A673 (cell line): ENCODE measurements at regions not wholly inside any gene's neighbourhood (a gene's known extent, or its start where the extent isn't known, plus 50 kb on each side); places are given as distances from the start of the nearest gene placed in this dataset.

Source experiments
- BruUV-seq: library from RNA; stranded (reverse); fragments of 400-500 nt; replicated peaks from 2 replicates; lab custom pipeline; 2021; lab: Mats Ljungman, UMichigan
- CTCF ChIA-PET: fragments of 300-600 bp; sonication (Branson Sonifier 250); formaldehyde crosslinking; loops from one replicate; lab custom pipeline; 2022; ENCODE audit warnings: antibody characterized with exemption; lab: Charles Lee
- POLR2A ChIA-PET: fragments of 300-600 bp; sonication (Branson Sonifier 250); formaldehyde crosslinking; loops from one replicate; lab custom pipeline; 2022; ENCODE audit warnings: antibody characterized with exemption; ENCODE audit not compliant: low non-redundant PET; lab: Charles Lee
- DNase-seq: peaks from one replicate; pipeline ENCODE4 v3.0.0-alpha.2; 2015; ENCODE audit warnings: low spot score
- H3K27ac ChIP-seq: fragments of 200-600 bp; sonication (generic); 2 replicates; pipeline ENCODE4 v1.5.1; 2016; ENCODE audit warnings: mixed run types, low read depth, mild to moderate bottlenecking, mixed read lengths, antibody characterized with exemption, low read length; ENCODE audit not compliant: poor library complexity, severe bottlenecking
- H3K27me3 ChIP-seq: fragments of 200-600 bp; sonication (generic); replicated peaks from 2 replicates; pipeline ENCODE4 v1.6.1; 2017; ENCODE audit warnings: mixed run types, low read depth, mild to moderate bottlenecking, mixed read lengths, antibody characterized with exemption, low read length; ENCODE audit not compliant: insufficient read depth, poor library complexity
- H3K36me3 ChIP-seq: fragments of 200-600 bp; sonication (generic); 2 replicates; pipeline ENCODE4 v1.6.1; 2016; ENCODE audit warnings: mixed run types, mild to moderate bottlenecking, mixed read lengths, antibody characterized with exemption, low read length; ENCODE audit not compliant: insufficient read depth, poor library complexity, severe bottlenecking
- H3K4me1 ChIP-seq: fragments of 200-600 bp; sonication (generic); 2 replicates; pipeline ENCODE4 v1.6.1; 2017; ENCODE audit warnings: mixed run types, mild to moderate bottlenecking, mixed read lengths, antibody characterized with exemption, low read length; ENCODE audit not compliant: insufficient read depth, poor library complexity, severe bottlenecking
- H3K4me3 ChIP-seq: fragments of 200-600 bp; sonication (generic); 2 replicates; pipeline ENCODE4 v1.5.1; 2016; ENCODE audit warnings: low read depth, mixed run types, mild to moderate bottlenecking, mixed read lengths, low read length; ENCODE audit not compliant: poor library complexity, severe bottlenecking
- H3K9me3 ChIP-seq: fragments of 200-600 bp; sonication (generic); 2 replicates; pipeline ENCODE4 v1.6.1; 2016; ENCODE audit warnings: mixed run types, low read depth, mild to moderate bottlenecking, mixed read lengths, antibody characterized with exemption, low read length; ENCODE audit not compliant: poor library complexity, severe bottlenecking
- CTCF ChIP-seq: fragments of 300-800, 200-600 bp; sonication (generic); conservative IDR thresholded peaks from 2 replicates; pipeline ENCODE4 v1.5.1; 2017; ENCODE audit warnings: low read depth, mild to moderate bottlenecking, antibody characterized with exemption, low read length, moderate library complexity, mixed read lengths
- EZH2 ChIP-seq: fragments of 200-600 bp; sonication (generic); IDR thresholded peaks from 2 replicates; pipeline ENCODE4 v1.6.1; 2017; ENCODE audit warnings: borderline replicate concordance, low read depth, mild to moderate bottlenecking, mixed read lengths, antibody characterized with exemption, low read length; ENCODE audit not compliant: poor library complexity, severe bottlenecking
- intact Hi-C: fragments of 100-400 bp; cut with micrococcal nuclease; formaldehyde crosslinking; loops from one replicate; pipeline ENCODE4 v1.10.0; 2022; ENCODE audit not compliant: unreplicated experiment

- Histone ChIP-seq H3K36me3 (no peaks in the 10 kb centered on the region), H3K27me3 (no peaks in the 10 kb centered on the region), H3K4me1 (peaks cover 28% of the 10 kb centered on the region), H3K9me3 (no peaks in the 10 kb centered on the region), H3K27ac (peak overlapping the region; percentile 56), H3K4me3 (no peak overlapping the region)
- no peak for TF ChIP-seq EZH2
- no peak for TF ChIP-seq CTCF
- ChIA-PET POLR2A (no interaction called here), CTCF (no interaction called here)
- intact Hi-C loops, result no loop called here
- no TSS peak for BruUV-seq
- no peak for DNase-seq
Observed at GRCh38 chr5:28404363-28405071, 1366.1 kb upstream of the CDH9 start.

- BruUV-seq, result no TSS peak
- H3K9me3 ChIP-seq, result no peaks in the 10 kb centered on the region
- ChIA-PET CTCF (no interaction called here), POLR2A (no interaction called here)
- H3K36me3 ChIP-seq, result no peaks in the 10 kb centered on the region
- H3K4me3 ChIP-seq, result no peak overlapping the region
- H3K4me1 ChIP-seq, result peaks cover 28% of the 10 kb centered on the region
- DNase-seq, result peak; percentile 82
- H3K27ac ChIP-seq, result peak overlapping the region; percentile 56
- intact Hi-C loops, result no loop called here
- H3K27me3 ChIP-seq, result no peaks in the 10 kb centered on the region
- no peak for TF ChIP-seq EZH2
- no peak for TF ChIP-seq CTCF
Observed at GRCh38 chr5:28403846-28404245, 1365.5 kb upstream of the CDH9 start.

- H3K4me1 ChIP-seq, result peaks cover 34% of the 10 kb centered on the region
- no peak overlapping the region for H3K27ac ChIP-seq
- H3K27me3 ChIP-seq, result no peaks in the 10 kb centered on the region
- H3K4me3 ChIP-seq, result no peak overlapping the region
- DNase-seq, result no peak
- intact Hi-C loops, result no loop called here
- POLR2A ChIA-PET, result no interaction called here
- H3K9me3 ChIP-seq, result no peaks in the 10 kb centered on the region
- CTCF ChIA-PET, result no interaction called here
- BruUV-seq, result no TSS peak
- TF ChIP-seq EZH2, result no peak
- no peak for TF ChIP-seq CTCF
- no peaks in the 10 kb centered on the region for H3K36me3 ChIP-seq
Observed at GRCh38 chr5:28402590-28403301, 1364.4 kb upstream of the CDH9 start.
